ENCODE measurements at regions not wholly inside any gene's neighbourhood (a gene's known extent, or its start where the extent isn't known, plus 50 kb on each side); places are given as distances from the start of the nearest gene placed in this dataset.
"Not testable (repeated sequence)": the region's sequence is repeated elsewhere in the genome, so short reads cannot be mapped to it uniquely, and the experiment has no call there.

DNA sequence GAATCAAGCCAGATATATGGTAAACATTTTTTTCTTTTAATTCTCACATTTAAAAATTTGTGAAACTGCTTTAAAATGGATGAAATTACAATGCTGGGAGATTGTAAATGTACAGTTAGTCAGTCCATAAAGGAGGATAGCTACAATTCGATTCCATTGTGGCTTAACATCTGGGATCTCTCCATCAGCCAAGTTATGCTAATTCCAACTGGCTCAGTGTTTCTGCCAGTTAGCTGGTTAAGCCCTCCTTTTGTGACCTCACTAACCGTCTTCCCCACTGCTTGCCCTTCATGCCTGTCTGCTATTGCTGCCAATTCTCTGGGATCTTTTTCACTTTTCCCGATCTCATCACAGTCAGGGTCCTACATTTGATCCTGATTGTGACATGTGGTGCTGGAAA lies 1347.6 kb downstream of the CDH11 start:
- H3K79me1 ChIP-seq (ENCODE audit: low read depth, low read length), result no peaks in the 10 kb centered on the region
- no peak overlapping the region for H2BK12ac ChIP-seq (ENCODE audit: low read length)
- no peak overlapping the region for H2BK5ac ChIP-seq (ENCODE audit: low read length)
- no peak overlapping the region for H4K91ac ChIP-seq (ENCODE audit: low read depth, low read length, poor library complexity)
- H3K18ac ChIP-seq (ENCODE audit: low read length), result no peak overlapping the region
- H3K36me3 ChIP-seq (replicated peaks in 1 of 2; ENCODE audit: control insufficient read depth in 2 of 2, insufficient read depth in 2 of 2, low read length in 2 of 2), result no peaks in the 10 kb centered on the region
- H2AK5ac ChIP-seq (ENCODE audit: low read depth, low read length), result no peak overlapping the region
- H3K27ac ChIP-seq (replicated peaks; ENCODE audit: low read length), result no peak overlapping the region
- H4K8ac ChIP-seq (ENCODE audit: low read depth, low read length), result no peak overlapping the region
- H3K9ac ChIP-seq (ENCODE audit: low read depth, low read length, poor library complexity), result no peak overlapping the region
- H3K23ac ChIP-seq (ENCODE audit: low read depth, low read length, poor library complexity), result no peak overlapping the region
- H3K4me3 ChIP-seq (ENCODE audit: low read length in 2 of 2), result no peak overlapping the region
- no peak overlapping the region for H3K14ac ChIP-seq (ENCODE audit: low read length)
- H3K9me3 ChIP-seq (replicated peaks in 1 of 2; ENCODE audit: control insufficient read depth in 2 of 2, insufficient read depth in 1 of 2, low read depth in 1 of 2, low read length in 2 of 2), result no peaks in the 10 kb centered on the region
- H3K4ac ChIP-seq (ENCODE audit: low read length), result no peak overlapping the region
- H2AFZ ChIP-seq (ENCODE audit: low read length), result no peak overlapping the region
- no peak overlapping the region for H3K4me2 ChIP-seq (ENCODE audit: insufficient read depth, low read length, poor library complexity, severe bottlenecking)
- WGBS, 2 donors (ENCODE audit: extremely low coverage in 2 of 2, insufficient read length in 2 of 2, insufficient replicate concordance in 1 of 2), result no CpG with 5 or more reads among the region's 3 CpGs
- H3K27me3 ChIP-seq (ENCODE audit: control insufficient read depth in 3 of 3, insufficient read depth in 3 of 3, low read depth in 1 of 3, low read length in 3 of 3), result no peaks in the 10 kb centered on the region
- H3K4me1 ChIP-seq (ENCODE audit: control insufficient read depth in 2 of 2, insufficient read depth in 1 of 2, low read depth in 1 of 2, low read length in 2 of 2), result no peaks in the 10 kb centered on the region
- no peak for DNase-seq (ENCODE audit: low spot score)
- H2BK15ac ChIP-seq (ENCODE audit: low read length), result no peak overlapping the region
- no peak overlapping the region for H2BK120ac ChIP-seq (ENCODE audit: low read depth, low read length)

DNA sequence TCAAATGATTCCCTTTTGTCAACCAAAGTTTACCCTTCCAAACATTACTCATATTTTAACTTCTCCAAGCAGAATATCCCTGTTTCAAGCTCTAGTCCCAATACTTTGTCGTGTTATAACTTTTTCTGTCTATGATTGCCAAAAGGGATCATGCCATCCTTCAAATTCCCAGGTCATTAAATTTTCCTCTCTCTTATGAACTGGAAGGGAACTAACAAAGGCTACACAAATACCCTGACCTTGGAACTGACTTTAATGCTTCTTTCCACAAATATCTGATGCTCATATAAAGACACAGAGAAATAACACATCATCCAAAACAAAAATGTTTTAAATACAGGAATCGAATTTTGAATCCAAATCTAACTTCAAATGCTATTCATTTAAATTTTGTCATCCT lies 1352.7 kb downstream of the CDH11 start:
- H2BK120ac ChIP-seq (ENCODE audit: low read depth, low read length), result no peak overlapping the region
- no peak overlapping the region for H2AK5ac ChIP-seq (ENCODE audit: low read depth, low read length)
- no peak overlapping the region for H3K27ac ChIP-seq (replicated peaks; ENCODE audit: low read length)
- H2BK5ac ChIP-seq (ENCODE audit: low read length), result no peak overlapping the region
- DNase-seq (ENCODE audit: low spot score), result no peak
- no peak overlapping the region for H3K4me2 ChIP-seq (ENCODE audit: insufficient read depth, low read length, poor library complexity, severe bottlenecking)
- H3K18ac ChIP-seq (ENCODE audit: low read length), result no peak overlapping the region
- H3K79me1 ChIP-seq (ENCODE audit: low read depth, low read length), result no peaks in the 10 kb centered on the region
- no peak overlapping the region for H4K91ac ChIP-seq (ENCODE audit: low read depth, low read length, poor library complexity)
- no peak overlapping the region for H2BK12ac ChIP-seq (ENCODE audit: low read length)
- no peaks in the 10 kb centered on the region for H3K27me3 ChIP-seq (ENCODE audit: control insufficient read depth in 3 of 3, insufficient read depth in 3 of 3, low read depth in 1 of 3, low read length in 3 of 3)
- H2AFZ ChIP-seq (ENCODE audit: low read length), result no peak overlapping the region
- H3K4me1 ChIP-seq (ENCODE audit: control insufficient read depth in 2 of 2, insufficient read depth in 1 of 2, low read depth in 1 of 2, low read length in 2 of 2), result no peaks in the 10 kb centered on the region
- no peak overlapping the region for H3K14ac ChIP-seq (ENCODE audit: low read length)
- no peaks in the 10 kb centered on the region for H3K9me3 ChIP-seq (replicated peaks in 1 of 2; ENCODE audit: control insufficient read depth in 2 of 2, insufficient read depth in 1 of 2, low read depth in 1 of 2, low read length in 2 of 2)
- no peak overlapping the region for H3K4me3 ChIP-seq (ENCODE audit: low read length in 2 of 2)
- H3K9ac ChIP-seq (ENCODE audit: low read depth, low read length, poor library complexity), result no peak overlapping the region
- H4K8ac ChIP-seq (ENCODE audit: low read depth, low read length), result no peak overlapping the region
- H3K23ac ChIP-seq (ENCODE audit: low read depth, low read length, poor library complexity), result no peak overlapping the region
- H3K36me3 ChIP-seq (replicated peaks in 1 of 2; ENCODE audit: control insufficient read depth in 2 of 2, insufficient read depth in 2 of 2, low read length in 2 of 2), result no peaks in the 10 kb centered on the region
- WGBS, 2 donors (ENCODE audit: extremely low coverage in 2 of 2, insufficient read length in 2 of 2, insufficient replicate concordance in 1 of 2), result no CpG with 5 or more reads among the region's 2 CpGs
- no peak overlapping the region for H2BK15ac ChIP-seq (ENCODE audit: low read length)
- H3K4ac ChIP-seq (ENCODE audit: low read length), result no peak overlapping the region

DNA sequence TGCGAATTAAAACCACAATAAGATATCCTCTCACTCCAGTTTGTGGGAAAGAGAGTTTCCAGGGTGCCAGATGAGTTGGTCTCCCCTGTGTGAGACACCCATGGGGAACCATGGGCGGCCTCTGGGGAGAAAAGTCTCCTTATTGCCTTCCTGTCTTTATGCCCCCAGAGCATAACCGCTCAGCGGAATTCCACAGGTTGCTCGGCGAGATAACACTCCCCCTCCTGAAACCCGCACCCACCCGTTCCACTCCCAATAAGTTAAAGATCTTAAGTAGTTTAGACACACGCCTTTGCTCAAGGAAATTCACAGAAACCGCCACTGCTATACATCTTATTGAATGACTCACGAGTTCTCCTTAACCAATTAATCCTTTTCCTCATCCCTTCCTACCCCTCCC lies 1361.6 kb downstream of the CDH11 start:
- H2BK15ac ChIP-seq (ENCODE audit: low read length); H3K27ac ChIP-seq (replicated peaks; ENCODE audit: low read length); H2BK120ac ChIP-seq (ENCODE audit: low read depth, low read length); H3K27me3 ChIP-seq (ENCODE audit: control insufficient read depth in 3 of 3, insufficient read depth in 3 of 3, low read depth in 1 of 3, low read length in 3 of 3); H3K79me1 ChIP-seq (ENCODE audit: low read depth, low read length); H3K23ac ChIP-seq (ENCODE audit: low read depth, low read length, poor library complexity); H3K18ac ChIP-seq (ENCODE audit: low read length); H2BK12ac ChIP-seq (ENCODE audit: low read length); H3K9ac ChIP-seq (ENCODE audit: low read depth, low read length, poor library complexity); H4K8ac ChIP-seq (ENCODE audit: low read depth, low read length); DNase-seq (ENCODE audit: low spot score); H4K91ac ChIP-seq (ENCODE audit: low read depth, low read length, poor library complexity); H3K4ac ChIP-seq (ENCODE audit: low read length); H2AFZ ChIP-seq (ENCODE audit: low read length); H3K36me3 ChIP-seq (replicated peaks in 1 of 2; ENCODE audit: control insufficient read depth in 2 of 2, insufficient read depth in 2 of 2, low read length in 2 of 2); H3K4me2 ChIP-seq (ENCODE audit: insufficient read depth, low read length, poor library complexity, severe bottlenecking); H2AK5ac ChIP-seq (ENCODE audit: low read depth, low read length); H3K9me3 ChIP-seq (replicated peaks in 1 of 2; ENCODE audit: control insufficient read depth in 2 of 2, insufficient read depth in 1 of 2, low read depth in 1 of 2, low read length in 2 of 2); H3K4me1 ChIP-seq (ENCODE audit: control insufficient read depth in 2 of 2, insufficient read depth in 1 of 2, low read depth in 1 of 2, low read length in 2 of 2); H3K14ac ChIP-seq (ENCODE audit: low read length); H3K4me3 ChIP-seq (ENCODE audit: low read length in 2 of 2); H2BK5ac ChIP-seq (ENCODE audit: low read length): not testable (repeated sequence)
- WGBS, 2 donors (ENCODE audit: extremely low coverage in 2 of 2, insufficient read length in 2 of 2, insufficient replicate concordance in 1 of 2), result 100% methylated on average over 1 of the region's 11 CpGs; no CpG with 5 or more reads in 1 of the 2 donors

DNA sequence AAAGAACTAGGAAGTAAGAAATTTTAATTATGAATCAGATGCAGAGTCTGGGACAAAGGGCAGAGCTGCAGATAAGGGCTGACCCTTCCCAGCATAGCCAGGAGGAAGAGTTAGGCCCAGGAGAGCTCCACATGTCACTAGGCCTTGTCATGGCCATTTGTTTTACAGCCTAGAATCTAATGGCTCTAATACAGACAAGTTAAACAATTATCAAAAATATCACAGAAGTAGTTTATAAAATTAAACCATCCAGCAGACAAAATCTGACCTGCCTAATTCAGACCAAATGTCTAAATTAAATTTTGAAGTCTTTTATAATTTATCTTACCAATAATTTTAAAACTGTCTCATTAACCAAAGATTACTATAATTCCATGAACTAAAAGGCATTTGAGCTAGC lies 1369.5 kb downstream of the CDH11 start:
- Histone ChIP-seq H3K79me1 (ENCODE audit: low read depth, low read length) (no peaks in the 10 kb centered on the region), H3K36me3 (replicated peaks in 1 of 2; ENCODE audit: control insufficient read depth in 2 of 2, insufficient read depth in 2 of 2, low read length in 2 of 2) (no peaks in the 10 kb centered on the region), H3K4me3 (ENCODE audit: low read length in 2 of 2) (no peak overlapping the region), H3K9ac (ENCODE audit: low read depth, low read length, poor library complexity) (no peak overlapping the region), H3K4me1 (ENCODE audit: control insufficient read depth in 2 of 2, insufficient read depth in 1 of 2, low read depth in 1 of 2, low read length in 2 of 2) (no peaks in the 10 kb centered on the region), H4K91ac (ENCODE audit: low read depth, low read length, poor library complexity) (no peak overlapping the region), H2BK120ac (ENCODE audit: low read depth, low read length) (no peak overlapping the region), H2BK15ac (ENCODE audit: low read length) (no peak overlapping the region), H3K4me2 (ENCODE audit: insufficient read depth, low read length, poor library complexity, severe bottlenecking) (no peak overlapping the region), H3K4ac (ENCODE audit: low read length) (no peak overlapping the region), H3K14ac (ENCODE audit: low read length) (no peak overlapping the region), H2AK5ac (ENCODE audit: low read depth, low read length) (no peak overlapping the region), H2AFZ (ENCODE audit: low read length) (no peak overlapping the region), H3K27ac (replicated peaks; ENCODE audit: low read length) (no peak overlapping the region), H2BK5ac (ENCODE audit: low read length) (no peak overlapping the region), H3K27me3 (ENCODE audit: control insufficient read depth in 3 of 3, insufficient read depth in 3 of 3, low read depth in 1 of 3, low read length in 3 of 3) (no peaks in the 10 kb centered on the region), H3K23ac (ENCODE audit: low read depth, low read length, poor library complexity) (no peak overlapping the region), H2BK12ac (ENCODE audit: low read length) (no peak overlapping the region), H4K8ac (ENCODE audit: low read depth, low read length) (no peak overlapping the region), H3K18ac (ENCODE audit: low read length) (no peak overlapping the region), H3K9me3 (replicated peaks in 1 of 2; ENCODE audit: control insufficient read depth in 2 of 2, insufficient read depth in 1 of 2, low read depth in 1 of 2, low read length in 2 of 2) (no peaks in the 10 kb centered on the region)
- no peak for DNase-seq (ENCODE audit: low spot score)
